ENCODE measurements at regions not wholly inside any gene's neighbourhood (a gene's known extent, or its start where the extent isn't known, plus 50 kb on each side); places are given as distances from the start of the nearest gene placed in this dataset.
A peak's percentile ranks its signal among the peaks of the same experiment; 100 is the strongest.

GRCh38 chr3:61378311-61378710 is 127.1 kb upstream of the FHIT start:
- Histone ChIP-seq H3K4me1 (ENCODE audit: control insufficient read depth in 4 of 4, insufficient read depth in 4 of 4, low read length in 3 of 4) (no peaks in the 10 kb centered on the region), H3K9ac (ENCODE audit: low read depth in 1 of 2, low read length in 2 of 2) (no peak overlapping the region), H3K27ac (ENCODE audit: low read depth in 1 of 2, low read length in 2 of 2) (no peak overlapping the region), H3K36me3 (ENCODE audit: control insufficient read depth in 4 of 4, insufficient read depth in 3 of 4, low read depth in 1 of 4, low read length in 3 of 4) (no peaks in the 10 kb centered on the region), H3K9me3 (ENCODE audit: control insufficient read depth in 4 of 4, low read length in 3 of 4) (no peaks in the 10 kb centered on the region), H3K27me3 (ENCODE audit: control insufficient read depth in 4 of 4, insufficient read depth in 4 of 4, low read length in 3 of 4) (no peaks in the 10 kb centered on the region), H3K4me3 (ENCODE audit: low read depth in 1 of 3, low read length in 3 of 3) (no peak overlapping the region)
- DNase-seq (ENCODE audit: low spot score), result no peak
- 89% methylated on average over 1 of the region's 1 CpG for WGBS
- TF ChIP-seq MAX (IDR thresholded peaks at IDR 0.05) (no peak), NR2F2 (IDR thresholded peaks at IDR 0.05) (no peak), JUND (IDR thresholded peaks at IDR 0.05) (no peak), RAD21 (IDR thresholded peaks at IDR 0.05) (no peak), RXRA (IDR thresholded peaks at IDR 0.05) (no peak), ZBTB33 (IDR thresholded peaks at IDR 0.05) (no peak), FOXA2 (IDR thresholded peaks at IDR 0.05) (no peak), GABPA (IDR thresholded peaks at IDR 0.05 in 1 of 2, conservative IDR thresholded peaks at IDR 0.05 in 1 of 2) (no peak), ATF3 (IDR thresholded peaks at IDR 0.05) (no peak), TAF1 (conservative IDR thresholded peaks at IDR 0.05) (no peak), REST (IDR thresholded peaks at IDR 0.05) (no peak), SP1 (IDR thresholded peaks at IDR 0.05) (no peak), YY1 (IDR thresholded peaks at IDR 0.05) (no peak), HNF4G (IDR thresholded peaks at IDR 0.05) (no peak), EGR1 (IDR thresholded peaks at IDR 0.05; ENCODE audit: low read depth in 2 of 2) (no peak), FOXA1 (IDR thresholded peaks at IDR 0.05) (no peak), HNF4A (conservative IDR thresholded peaks at IDR 0.05) (no peak)

GRCh38 chr3:61381745-61382392 is 130.6 kb upstream of the FHIT start:
- H3K9me3 ChIP-seq (ENCODE audit: control insufficient read depth in 4 of 4, low read length in 3 of 4), result no peaks in the 10 kb centered on the region
- TF ChIP-seq CTCF (IDR thresholded peaks at IDR 0.05; ENCODE audit: low read depth, low read length, missing input control), result peak; percentile 77
- TF ChIP-seq RAD21 (IDR thresholded peaks at IDR 0.05), result peak; percentile 90 to 95
- no peak for TF ChIP-seq ZBTB33 (IDR thresholded peaks at IDR 0.05)
- H3K9ac ChIP-seq (ENCODE audit: low read depth in 1 of 2, low read length in 2 of 2), result no peak overlapping the region
- H3K27ac ChIP-seq (ENCODE audit: low read depth in 1 of 2, low read length in 2 of 2), result no peak overlapping the region
- H3K4me1 ChIP-seq (ENCODE audit: control insufficient read depth in 4 of 4, insufficient read depth in 4 of 4, low read length in 3 of 4), result no peaks in the 10 kb centered on the region
- H3K27me3 ChIP-seq (ENCODE audit: control insufficient read depth in 4 of 4, insufficient read depth in 4 of 4, low read length in 3 of 4), result no peaks in the 10 kb centered on the region
- 67% methylated on average over 7 of the region's 7 CpGs for WGBS
- no peak for DNase-seq (ENCODE audit: low spot score)
- H3K36me3 ChIP-seq (ENCODE audit: control insufficient read depth in 4 of 4, insufficient read depth in 3 of 4, low read depth in 1 of 4, low read length in 3 of 4), result no peaks in the 10 kb centered on the region
- no peak overlapping the region for H3K4me3 ChIP-seq (ENCODE audit: low read depth in 1 of 3, low read length in 3 of 3)

Measured in liver (tissue), 8 donors.